HCEC 1CT (cell line): ENCODE measurements at regions not wholly inside any gene's neighbourhood (a gene's known extent, or its start where the extent isn't known, plus 50 kb on each side); places are given as distances from the start of the nearest gene placed in this dataset.
"Not testable (repeated sequence)": the region's sequence is repeated elsewhere in the genome, so short reads cannot be mapped to it uniquely, and the experiment has no call there.

ENCODE experiments used
- DNase-seq: peaks from one replicate; pipeline ENCODE4 v3.0.0-alpha.2; 2017

DNA sequence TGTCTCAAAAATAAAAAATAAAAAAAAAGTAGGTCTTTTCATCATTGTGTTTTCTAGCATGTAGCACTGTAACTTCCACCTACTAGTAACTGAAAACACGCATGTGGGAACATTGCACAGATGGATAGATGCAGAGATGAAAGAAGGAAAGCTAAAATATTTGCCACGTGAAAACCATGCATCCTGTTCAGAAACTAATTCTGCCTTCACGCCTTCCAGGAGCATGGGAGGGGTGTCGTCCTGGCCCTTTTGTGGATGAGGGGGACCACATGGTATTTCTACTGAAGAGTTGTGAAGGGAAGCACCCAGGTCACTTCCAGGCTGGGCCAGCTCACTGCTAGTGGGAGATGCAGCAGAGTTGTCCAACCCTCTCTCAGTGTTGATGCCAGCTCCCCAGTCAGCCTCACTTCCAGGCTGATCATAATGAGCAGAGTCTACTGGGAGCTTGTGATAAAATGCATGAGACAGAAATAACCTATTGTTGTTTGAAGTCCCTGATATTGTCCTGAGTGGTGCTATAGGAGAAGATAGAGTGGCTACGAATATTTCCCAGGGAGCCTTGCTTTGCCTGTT lies 287.1 kb upstream of the CELF2 start:
- DNase-seq: no peak

DNA sequence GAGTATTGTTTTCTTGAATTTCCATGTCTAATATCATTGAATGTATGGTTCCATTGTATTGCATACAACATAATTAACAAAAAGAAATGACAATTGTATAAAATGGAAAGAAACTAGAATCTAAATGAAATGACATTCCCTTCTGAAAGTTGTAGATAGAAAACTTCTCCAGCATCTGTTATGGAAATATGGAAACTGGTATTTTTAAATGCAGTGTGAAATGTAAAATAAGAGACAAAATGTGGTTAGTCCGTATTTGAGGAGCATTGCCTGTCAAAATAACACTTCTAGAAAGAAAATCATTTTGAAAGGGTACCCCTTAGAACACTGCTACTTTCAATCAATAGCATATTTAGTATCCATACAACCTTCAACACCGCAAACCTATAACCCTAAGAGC lies 286.3 kb upstream of the CELF2 start:
- no peak for DNase-seq

DNA sequence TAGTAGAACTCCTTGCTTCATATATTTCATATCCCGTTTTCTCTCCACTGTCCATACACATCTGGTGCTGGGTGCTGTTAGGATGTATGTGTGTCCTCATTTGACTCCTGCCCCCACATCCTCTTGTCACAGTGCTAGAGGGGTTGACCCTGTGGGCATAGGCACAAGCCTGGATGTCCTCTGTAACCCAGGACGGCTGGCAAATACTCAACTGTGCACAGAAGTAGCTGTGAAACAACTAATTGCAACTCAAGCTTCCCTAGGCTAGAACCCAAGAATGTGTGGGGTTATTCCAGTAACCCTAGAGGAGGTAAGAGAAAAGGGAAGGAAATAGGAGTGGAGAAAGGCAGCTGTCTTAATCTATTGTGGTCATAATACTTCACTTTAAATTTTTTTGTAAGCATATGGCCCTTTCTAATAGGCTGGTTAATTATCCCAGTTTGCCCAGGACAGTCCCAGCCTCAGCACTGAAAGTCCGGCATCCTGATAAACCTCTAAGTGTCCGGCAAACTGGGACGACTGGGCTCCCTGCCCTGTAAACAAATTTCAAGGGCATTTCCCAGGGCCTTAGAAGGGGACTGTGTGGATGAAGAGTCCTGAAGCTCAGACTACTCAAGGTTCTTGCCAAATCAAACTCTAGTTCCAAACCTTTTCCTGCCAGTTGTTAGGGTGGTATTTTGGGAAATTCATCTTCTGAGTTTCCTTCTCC lies 283.2 kb upstream of the CELF2 start:
- DNase-seq: no peak

DNA sequence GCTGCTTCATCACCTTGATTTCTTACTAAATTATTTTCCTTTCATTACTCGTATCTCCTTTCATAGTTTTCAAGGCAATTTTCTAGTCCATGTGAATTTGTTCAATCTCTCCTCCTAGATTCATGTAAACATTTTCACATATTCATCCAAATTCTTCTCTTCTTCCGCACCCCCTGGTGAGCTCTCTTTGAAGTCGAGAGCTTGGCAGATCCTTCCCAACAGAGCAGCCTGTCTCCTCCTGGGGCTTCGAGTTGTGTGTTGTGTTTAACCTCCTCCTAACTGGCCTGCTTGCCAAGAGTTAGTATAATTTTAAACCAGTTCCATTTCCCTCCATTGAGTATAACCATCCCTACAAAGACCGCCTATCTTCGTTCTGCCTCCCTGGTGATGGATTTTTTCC lies 272.4 kb upstream of the CELF2 start:
- no peak for DNase-seq

DNA sequence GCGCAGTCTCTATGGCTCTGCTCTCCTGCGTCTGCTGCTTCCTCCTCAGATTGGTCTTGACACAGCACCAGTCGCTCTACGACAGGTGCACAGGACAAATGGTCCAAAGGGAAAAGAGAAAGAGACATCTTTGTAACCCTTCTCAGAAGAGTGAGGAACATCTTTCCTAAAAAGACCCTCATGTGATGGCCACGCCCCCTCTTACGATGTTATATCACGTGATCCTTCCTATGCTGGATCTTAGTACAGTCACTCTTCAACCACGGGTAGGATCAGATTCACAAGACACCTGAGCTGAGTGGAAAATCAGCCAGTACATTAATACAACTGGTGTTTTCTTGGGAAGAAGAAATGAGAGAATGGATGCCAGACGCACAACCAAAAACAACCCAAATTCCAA lies 262.2 kb upstream of the CELF2 start:
- no peak for DNase-seq

DNA sequence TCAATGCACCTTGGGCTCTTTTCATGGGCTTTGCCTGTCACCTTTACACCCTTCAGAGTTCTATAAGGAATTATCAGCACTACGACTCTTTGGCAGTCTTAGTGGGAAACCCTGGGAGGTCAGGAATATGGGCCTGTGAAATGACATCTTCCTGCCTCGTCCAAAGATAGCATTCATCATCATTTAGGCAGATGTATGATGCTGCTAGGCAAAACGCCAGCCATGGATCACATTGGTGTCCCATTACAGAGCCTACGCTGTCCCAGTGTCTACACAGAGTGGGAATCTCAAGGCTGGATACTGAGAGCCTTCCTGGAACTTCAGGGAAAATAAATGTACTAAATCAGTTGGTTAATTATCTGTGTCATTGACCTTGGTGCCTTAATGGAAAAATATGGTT lies 259.4 kb upstream of the CELF2 start:
- DNase-seq: no peak

DNA sequence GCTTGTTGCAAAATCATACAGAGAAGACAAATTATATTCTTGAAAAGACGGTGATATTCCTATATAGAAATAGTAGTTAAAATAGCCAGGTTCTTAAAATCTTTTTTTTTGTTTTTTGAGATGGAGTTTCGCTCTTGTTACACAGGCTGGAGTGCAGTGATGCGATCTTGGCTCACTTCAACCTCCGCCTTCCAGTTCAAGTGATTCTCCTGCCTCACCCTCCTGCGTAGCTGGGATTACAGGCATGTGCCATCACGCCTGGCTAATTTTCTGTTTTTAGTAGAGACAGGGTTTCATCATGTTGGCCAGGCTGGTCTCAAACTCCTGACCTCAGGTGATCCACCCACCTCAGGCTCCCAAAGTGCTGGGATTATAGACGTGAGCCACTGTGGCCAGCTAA lies 257.9 kb upstream of the CELF2 start:
- DNase-seq: not testable (repeated sequence)

DNA sequence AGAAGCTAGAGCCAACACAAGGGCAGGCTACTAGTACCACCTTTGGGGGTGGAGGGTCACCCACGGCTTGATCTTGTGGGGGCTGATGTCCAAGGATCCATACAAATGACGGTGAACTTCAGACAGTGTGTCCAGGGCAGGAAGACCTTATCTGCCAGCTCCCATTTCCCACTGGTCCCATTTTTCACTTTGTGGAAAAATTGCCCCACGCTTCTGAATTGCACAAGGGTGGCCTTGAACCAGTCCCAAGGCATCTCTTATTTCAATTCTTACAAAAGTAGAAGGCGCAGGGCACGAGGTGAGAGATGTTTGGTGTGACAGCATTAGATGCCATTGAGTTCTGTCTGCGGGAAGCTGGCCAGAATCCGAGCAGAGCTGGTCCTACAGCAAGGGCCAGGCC lies 252.7 kb upstream of the CELF2 start:
- DNase-seq: no peak

DNA sequence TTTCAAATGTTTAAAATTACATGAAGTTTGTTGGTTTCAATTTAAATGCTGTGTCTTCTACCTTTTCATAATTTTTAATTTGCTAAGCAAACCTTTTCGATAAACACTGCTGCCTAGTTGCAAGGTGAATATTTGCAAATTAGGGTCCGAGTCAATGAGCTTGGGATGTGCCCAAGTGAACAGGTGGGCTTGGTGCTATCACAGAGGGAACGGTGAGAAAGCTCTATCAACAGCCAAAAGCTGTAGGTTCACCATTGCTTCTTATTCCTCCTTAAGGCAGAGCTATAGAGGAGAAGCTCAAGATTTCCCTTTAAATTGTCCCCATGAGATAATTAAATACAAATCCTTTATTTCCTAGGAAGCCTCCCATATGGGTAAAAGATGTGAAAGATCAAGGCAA lies 245.3 kb upstream of the CELF2 start:
- DNase-seq: no peak

DNA sequence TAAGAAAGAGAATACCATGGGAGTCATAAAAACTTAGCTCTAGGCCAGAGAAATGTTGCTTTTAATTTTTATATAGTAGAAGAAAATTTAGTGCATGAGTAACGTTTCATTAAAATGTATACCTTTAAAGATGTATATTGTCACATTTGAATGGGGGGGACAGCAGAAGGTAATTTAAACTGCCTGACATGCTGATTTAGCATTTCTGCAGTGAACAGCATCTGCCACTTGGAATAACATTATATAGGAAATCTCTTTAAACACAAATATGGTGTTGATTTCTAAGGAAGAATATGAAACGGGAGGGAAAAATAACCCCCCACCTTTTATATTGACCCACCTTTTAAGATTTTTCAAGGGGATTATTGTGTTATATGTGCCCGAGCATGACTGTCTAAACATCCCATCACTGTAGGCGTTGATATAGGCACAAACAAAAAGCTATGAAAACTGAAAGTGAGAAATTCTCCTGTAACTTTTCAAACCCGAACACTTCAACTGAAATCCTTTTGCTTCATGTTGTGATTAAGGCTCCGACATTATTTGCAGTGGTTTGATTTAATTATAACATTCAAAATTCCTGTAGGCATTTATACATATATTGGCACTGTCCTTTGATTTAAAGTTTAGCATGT lies 244.7 kb upstream of the CELF2 start:
- DNase-seq: no peak

DNA sequence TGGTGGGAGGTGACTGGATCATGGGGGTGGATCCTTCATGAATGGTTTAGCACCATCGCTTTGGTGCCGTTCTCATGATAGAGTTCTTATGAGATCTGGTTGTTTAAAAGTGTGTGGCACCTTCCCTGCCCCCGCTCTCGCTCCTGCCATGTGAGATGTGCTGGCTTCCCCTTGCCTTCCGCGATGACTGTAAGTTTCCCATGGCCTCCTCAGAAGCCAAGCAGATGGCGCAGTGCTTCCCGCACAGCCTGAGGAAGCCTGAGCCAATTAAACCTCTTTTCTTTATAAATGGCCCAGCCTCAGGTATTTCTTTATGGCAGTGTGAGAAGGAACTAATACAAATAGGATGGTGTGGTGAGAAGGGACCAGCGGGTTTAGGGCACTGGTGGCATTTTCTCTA lies 243.3 kb upstream of the CELF2 start:
- no peak for DNase-seq

DNA sequence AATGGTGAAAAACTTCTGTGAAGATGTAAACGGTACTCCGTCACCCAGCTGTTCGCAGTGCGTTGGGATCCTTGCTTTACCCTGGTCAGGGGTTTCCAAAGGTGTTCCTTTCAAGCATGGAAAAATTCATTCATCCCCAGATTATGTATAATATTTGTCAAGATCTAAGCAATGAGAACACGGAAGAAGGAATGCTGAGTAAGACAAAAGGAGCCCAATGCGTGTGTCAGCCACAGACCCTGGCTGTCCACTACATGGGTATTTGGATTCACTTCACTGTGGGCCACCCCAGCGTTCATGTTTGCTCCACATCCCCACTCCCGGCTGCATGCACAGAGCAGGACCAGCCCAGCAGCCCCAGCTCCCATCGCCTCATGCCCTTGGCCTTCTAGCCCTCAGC lies 241.3 kb upstream of the CELF2 start:
- no peak for DNase-seq

DNA sequence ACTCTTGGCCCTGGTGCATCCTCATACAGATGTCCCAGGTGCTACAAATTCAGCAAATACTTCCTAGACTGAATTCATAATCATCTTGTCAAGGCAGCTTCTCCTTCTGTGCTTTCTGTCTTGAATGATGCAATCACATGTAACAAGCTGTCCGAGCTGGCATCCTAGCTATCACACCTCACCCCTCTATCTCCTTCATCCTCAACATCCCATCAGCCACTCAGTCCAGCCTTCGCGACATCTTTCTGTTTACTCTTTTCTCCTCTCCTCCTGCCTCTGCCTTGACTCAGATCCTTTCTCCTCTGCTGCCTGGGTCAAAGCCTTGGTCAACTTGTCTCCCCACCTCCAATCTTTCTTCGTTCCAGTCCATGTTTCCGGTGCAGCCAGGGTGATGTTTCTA lies 240.4 kb upstream of the CELF2 start:
- no peak for DNase-seq

DNA sequence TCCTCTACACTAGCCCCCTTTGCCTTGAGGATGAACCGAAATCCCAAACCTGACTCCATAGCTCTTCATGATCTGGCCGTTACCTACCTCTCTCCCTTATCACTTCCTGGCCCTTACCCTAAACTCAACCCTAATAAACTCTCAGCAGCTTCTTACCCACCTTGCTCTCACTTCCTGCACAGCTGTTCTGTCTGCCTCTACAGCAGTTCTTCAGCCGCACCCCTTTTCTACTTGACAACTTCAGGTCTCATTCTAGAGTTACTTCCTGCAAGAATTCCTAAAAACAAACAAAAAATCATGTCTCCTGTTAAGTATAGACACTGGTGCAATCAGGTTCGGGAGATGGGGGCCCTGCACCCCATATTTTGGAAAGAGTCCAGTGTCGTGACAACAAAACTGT lies 239.9 kb upstream of the CELF2 start:
- DNase-seq: no peak

DNA sequence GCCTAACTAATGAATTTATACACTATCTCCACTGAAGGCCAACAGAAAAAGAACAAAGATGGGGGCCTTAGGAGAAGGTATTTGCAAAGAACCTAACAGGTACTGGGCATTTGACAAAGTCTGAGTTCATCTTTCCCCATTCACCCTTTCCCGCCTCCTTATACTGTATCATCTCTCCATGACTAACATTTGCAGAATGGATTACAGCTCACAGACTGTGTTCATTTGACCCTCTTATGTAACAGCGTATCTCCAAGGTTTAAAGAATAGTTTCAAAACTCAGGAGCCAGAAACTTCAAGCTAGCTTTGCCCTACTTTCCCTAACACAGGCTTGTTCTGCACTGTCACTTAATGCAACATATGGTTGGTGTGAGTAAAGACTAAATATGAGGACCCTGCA lies 238.7 kb upstream of the CELF2 start:
- no peak for DNase-seq

DNA sequence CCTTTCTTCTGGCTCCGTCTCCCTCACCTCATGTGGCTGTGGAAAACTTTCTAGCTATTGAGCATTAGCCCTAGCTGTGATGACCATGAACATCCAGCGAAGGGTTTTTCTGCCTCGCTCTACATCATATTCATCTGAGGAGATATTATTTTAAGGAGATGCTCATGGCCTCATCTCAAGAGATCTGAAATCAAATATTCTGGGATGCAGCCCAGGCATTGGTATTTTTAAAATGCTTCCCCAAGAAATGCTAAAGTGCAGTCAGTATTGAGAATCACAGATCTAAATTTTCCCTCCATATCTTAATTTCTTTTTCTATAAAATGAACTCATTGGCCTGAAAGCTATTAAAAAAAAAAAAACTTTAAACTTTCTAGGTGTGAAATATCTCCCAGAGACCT lies 238.2 kb upstream of the CELF2 start:
- no peak for DNase-seq

DNA sequence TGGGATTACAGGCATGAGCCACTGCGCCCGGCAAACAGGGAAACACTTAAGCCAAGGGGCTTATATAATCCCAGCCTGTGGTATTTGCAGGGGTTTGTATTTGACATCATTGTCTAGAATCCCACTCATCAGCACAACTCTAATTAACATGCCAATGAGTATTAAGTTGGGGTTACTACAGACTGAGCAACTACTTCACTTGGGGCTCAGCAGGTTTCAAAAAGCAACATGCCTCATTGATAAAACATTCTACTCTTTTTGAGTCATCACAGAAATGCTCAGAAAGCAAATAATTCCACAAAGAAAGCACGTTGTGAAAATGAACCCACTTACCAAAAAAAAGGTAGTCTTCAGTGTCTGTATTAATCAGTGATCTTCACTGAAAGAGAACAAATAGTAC lies 236.9 kb upstream of the CELF2 start:
- peak; percentile 59 for DNase-seq

DNA sequence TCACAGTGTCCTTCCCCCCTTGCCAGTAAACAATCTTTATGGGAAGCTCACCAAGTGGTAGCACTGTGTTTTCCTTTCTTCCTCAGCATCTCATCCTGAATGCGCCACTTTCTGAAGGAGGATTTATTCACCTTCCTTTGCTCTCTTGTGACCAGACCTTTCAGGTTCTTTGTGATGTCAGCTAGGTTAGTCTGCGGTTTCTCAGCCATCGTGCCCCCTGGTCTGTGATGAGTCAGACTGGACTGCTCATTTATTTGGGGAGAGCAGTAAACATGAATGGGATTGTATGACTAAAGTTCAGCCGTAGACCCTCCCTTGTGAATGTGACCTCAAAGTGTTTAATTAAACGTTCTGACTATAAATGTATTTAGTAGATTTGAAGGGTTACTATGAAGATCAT lies 235.1 kb upstream of the CELF2 start:
- DNase-seq: peak; percentile 53

DNA sequence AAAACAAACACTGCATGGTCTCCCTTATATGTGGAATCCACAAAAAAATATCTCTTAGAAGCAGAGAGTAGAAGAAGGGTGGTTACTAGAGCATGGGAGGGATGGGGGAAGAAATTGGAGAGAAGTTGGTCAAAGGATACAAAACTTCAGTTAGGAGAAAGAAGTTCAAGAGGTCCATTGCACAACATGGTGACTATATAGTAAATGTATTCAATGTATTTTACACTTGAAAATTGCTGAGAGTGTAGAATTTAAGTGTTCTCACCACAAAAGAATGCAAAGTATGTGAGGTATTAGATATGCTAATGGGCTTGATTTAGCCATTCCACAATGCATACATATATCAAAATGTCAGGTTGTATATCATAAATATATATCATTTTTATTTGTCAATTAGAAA lies 232.0 kb upstream of the CELF2 start:
- DNase-seq: peak; percentile 87

DNA sequence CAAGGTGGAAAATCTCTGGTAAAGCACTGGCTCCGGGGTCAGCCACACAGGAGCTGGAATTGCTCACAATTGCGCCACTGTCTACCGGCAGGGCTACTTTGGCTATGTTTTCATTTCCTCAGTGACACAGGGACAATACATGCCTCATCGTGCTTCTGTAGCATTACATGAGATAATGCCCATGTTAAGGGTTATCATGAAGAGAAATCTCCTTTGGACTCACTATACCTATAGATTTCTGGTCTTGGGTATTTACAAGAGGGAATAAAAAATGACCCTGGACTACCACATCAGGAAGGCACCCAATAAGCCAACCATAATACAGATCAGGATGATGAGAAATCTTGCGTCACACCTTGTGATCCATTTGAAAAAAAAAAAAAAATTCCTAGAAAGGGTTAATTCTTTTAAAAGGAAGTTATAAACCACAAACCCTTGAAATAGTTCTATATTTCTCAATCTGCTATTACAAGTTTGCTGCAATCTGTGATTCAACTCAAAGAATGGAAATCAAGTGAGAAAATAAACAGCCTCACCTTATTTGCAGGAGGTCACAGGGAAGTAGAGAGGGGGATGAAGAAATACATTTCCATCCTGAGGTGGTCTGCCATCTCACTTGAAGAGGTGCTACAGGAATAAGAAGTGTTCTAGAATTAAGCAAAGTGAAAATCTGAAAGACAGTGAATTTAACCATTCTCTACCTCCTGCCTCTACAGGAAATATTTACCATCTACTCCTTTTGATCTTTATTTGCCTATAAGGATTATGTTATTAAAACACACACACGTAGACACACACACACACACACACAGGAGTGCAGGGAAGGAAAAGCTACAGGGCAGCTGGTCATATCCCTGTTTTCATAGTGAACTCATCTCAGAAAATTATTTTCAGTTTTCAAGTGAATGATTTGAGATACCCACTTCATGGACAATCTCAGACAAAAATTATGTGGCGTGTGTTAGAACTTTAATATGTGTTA lies 231.3 kb upstream of the CELF2 start:
- DNase-seq: peak; percentile 89

DNA sequence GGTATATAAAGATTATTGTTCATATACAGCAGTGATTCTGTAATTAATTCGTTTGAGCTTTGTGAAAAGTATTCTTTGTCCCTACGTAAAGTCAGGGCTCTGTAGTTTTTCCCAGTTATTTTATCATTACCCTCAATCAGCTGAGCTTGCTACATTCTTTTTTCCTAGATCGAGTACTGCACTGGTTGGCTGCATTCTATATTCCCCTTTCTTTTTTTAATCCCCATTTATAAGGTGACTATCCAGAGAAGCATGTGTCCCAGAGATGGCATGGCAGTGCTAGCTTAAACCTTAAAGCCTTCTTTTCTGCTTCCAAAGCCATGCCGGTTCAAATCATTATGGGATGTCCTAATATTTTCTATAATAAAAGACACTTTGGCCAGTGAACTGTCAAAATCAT lies 230.1 kb upstream of the CELF2 start:
- no peak for DNase-seq

DNA sequence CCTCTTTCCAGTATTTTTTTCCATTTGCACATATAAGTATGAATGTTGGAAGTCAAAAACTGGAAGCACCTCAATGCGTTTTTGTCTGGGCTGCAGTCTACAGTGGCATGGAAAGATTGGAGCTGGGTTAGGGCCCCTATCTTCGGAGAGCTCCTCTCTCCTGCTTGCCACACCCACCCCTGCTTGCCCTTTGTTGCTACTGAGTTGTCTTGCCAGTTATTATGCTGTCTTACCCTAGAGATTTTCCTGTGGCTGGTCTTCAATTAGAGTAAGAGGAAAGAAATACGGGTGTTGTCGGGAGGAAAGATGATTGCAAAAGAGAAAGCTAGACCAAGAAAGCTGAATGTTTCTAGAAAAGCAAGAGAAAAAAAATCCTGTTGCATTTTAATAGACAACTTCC lies 228.9 kb upstream of the CELF2 start:
- DNase-seq: no peak

DNA sequence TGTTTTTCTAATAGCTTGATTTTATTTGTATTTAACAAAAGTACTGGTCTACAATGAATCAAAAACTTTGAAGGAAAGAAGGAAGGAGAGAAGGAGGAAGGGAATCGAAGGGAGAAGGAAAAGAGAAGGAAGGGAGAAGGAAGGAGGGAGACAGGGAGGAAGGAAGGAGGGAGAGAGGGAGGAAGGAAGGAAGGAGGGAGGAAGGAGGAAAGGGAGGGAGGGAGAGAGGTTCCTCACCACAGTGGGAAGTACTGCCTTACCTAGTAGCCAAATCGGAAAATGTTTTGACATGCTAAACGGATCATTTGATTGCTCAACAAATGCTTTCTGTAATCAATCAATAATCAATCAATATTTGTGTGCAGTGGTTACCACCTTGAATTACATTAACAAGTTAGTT lies 225.8 kb upstream of the CELF2 start:
- no peak for DNase-seq

DNA sequence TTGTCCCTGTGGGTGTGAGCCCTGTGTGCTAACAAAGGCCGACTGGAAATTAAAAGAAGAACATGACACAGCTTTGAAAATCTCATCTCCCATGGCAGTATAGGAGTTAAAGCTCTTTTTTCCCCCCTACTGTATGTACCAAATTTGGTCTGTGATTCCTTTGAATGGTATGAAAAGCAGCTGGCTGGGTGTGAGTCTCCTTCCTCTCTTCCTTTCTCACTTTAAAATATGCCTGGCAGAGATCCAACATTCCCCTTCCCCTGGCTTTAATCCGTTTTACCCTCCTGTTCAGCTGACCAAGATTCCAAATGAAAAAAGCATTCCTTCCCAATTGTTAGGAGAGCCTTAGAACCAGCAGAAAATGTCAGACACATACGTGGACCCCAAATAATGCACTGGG lies 225.0 kb upstream of the CELF2 start:
- DNase-seq: peak; percentile 94
